Loucy (cell line): ENCODE measurements at regions not wholly inside any gene's neighbourhood (a gene's known extent, or its start where the extent isn't known, plus 50 kb on each side); places are given as distances from the start of the nearest gene placed in this dataset.
"Not testable (repeated sequence)": the region's sequence is repeated elsewhere in the genome, so short reads cannot be mapped to it uniquely, and the experiment has no call there.

ENCODE experiments used
- H2AFZ ChIP-seq: fragments of 200-600 bp; sonication (generic); 2 replicates; pipeline ENCODE4 v1.6.0; 2016; ENCODE audit warnings: antibody characterized with exemption, mild to moderate bottlenecking, low read length, moderate library complexity
- H3F3A ChIP-seq: fragments of 200-600 bp; 2 replicates; pipeline ENCODE4 v1.6.0; 2016; ENCODE audit warnings: antibody characterized with exemption, low read depth, mild to moderate bottlenecking
- H3K27me3 ChIP-seq: fragments of 200-600 bp; sonication (generic); 2 replicates; pipeline ENCODE4 v1.6.1; 2014; ENCODE audit warnings: low read length, mild to moderate bottlenecking; ENCODE audit not compliant: insufficient read depth, poor library complexity, severe bottlenecking
- H3K36me3 ChIP-seq: fragments of 200-600 bp; sonication (generic); 2 replicates; pipeline ENCODE4 v1.6.1; 2016; ENCODE audit warnings: low read length; ENCODE audit not compliant: insufficient read depth
- H3K4me1 ChIP-seq: fragments of 200-600 bp; sonication (generic); 2 replicates; pipeline ENCODE4 v1.5.1; 2014; ENCODE audit warnings: low read length, mild to moderate bottlenecking; ENCODE audit not compliant: insufficient read depth, poor library complexity, severe bottlenecking
- H3K4me2 ChIP-seq: fragments of 200-600 bp; sonication (generic); 2 replicates; pipeline ENCODE4 v1.6.0; 2014; ENCODE audit warnings: antibody characterized with exemption, low read length, low read depth, mild to moderate bottlenecking; ENCODE audit not compliant: poor library complexity, severe bottlenecking
- H3K4me3 ChIP-seq: fragments of 200-600 bp; sonication (generic); 2 replicates; pipeline ENCODE4 v1.5.1; 2014; ENCODE audit warnings: low read length, mild to moderate bottlenecking, mixed read lengths; ENCODE audit not compliant: poor library complexity, severe bottlenecking
- H3K79me2 ChIP-seq: fragments of 200-600 bp; sonication (generic); 2 replicates; pipeline ENCODE4 v1.6.1; 2014; ENCODE audit warnings: low read length; ENCODE audit not compliant: insufficient read depth
- H3K9ac ChIP-seq: fragments of 200-600 bp; sonication (generic); 2 replicates; pipeline ENCODE4 v1.6.0; 2014; ENCODE audit warnings: mild to moderate bottlenecking, low read depth, low read length, moderate library complexity; ENCODE audit not compliant: poor library complexity, severe bottlenecking
- H3K9me2 ChIP-seq: fragments of 200-600 bp; sonication (generic); replicated peaks from 2 replicates; pipeline ENCODE4 v1.6.1; 2016; ENCODE audit warnings: low read depth, low read length, mixed read lengths
- H3K9me3 ChIP-seq: fragments of 200-600 bp; sonication (generic); 2 replicates; pipeline ENCODE4 v1.6.1; 2014; ENCODE audit warnings: mild to moderate bottlenecking, antibody characterized with exemption, low read length, low read depth; ENCODE audit not compliant: insufficient read depth
- H4K20me1 ChIP-seq: fragments of 200-600 bp; sonication (generic); 2 replicates; pipeline ENCODE4 v1.6.0; 2014; ENCODE audit warnings: antibody characterized with exemption, low read length, mild to moderate bottlenecking; ENCODE audit not compliant: insufficient read depth, poor library complexity, severe bottlenecking
- EZH2phosphoT487 ChIP-seq: fragments of 200-600 bp; IDR thresholded peaks from 2 replicates; pipeline ENCODE4 v1.6.1; 2018; ENCODE audit warnings: antibody characterized with exemption, mild to moderate bottlenecking, moderate library complexity, borderline replicate concordance
- TF ChIP-seq, protein P1 (sequence below): fragments of 200-600 bp; sonication (generic); conservative IDR thresholded peaks from 2 replicates; pipeline ENCODE4 v1.5.1; 2014; ENCODE audit warnings: mild to moderate bottlenecking, antibody characterized with exemption, low read length

DNA sequence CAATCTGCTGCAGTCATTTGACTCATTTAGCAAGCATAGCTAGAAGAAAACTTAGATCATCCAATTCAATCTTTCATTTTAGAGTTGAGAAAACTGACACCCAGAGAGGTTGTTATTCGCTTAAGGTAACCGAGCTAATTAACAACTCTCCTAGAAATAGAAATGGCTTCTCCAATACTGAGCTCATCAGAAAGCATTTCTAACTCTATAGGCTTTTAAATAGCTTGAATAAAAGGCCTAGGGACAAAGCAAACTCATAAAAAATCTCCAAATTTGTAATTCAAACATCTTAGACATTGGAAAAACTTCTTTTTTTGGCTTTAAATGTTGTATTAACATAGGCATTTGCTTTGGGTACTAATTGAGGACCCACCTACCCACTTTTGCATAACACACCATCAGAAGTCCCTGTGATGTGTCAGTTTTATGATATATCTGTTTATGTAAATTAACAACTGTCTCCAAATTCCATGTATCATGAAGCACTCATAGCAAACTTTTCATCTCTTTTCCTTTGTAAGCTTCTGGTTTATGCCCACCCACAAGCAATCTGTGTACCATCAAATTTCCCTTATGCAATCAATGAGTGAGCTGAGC, 343.9 kb upstream of the CHST9 start:
- Histone ChIP-seq H3K4me2 (no peak overlapping the region), H3K79me2 (no peaks in the 10 kb centered on the region), H3K4me1 (no peaks in the 10 kb centered on the region), H4K20me1 (no peaks in the 10 kb centered on the region), H3K4me3 (no peak overlapping the region), H3K36me3 (no peaks in the 10 kb centered on the region), H3F3A (no peaks in the 10 kb centered on the region), H3K27me3 (no peaks in the 10 kb centered on the region), H3K9me3 (no peaks in the 10 kb centered on the region), H3K9me2 (no peaks in the 10 kb centered on the region), H3K9ac (no peak overlapping the region), H2AFZ (no peak overlapping the region)
- TF ChIP-seq, protein P1, sequence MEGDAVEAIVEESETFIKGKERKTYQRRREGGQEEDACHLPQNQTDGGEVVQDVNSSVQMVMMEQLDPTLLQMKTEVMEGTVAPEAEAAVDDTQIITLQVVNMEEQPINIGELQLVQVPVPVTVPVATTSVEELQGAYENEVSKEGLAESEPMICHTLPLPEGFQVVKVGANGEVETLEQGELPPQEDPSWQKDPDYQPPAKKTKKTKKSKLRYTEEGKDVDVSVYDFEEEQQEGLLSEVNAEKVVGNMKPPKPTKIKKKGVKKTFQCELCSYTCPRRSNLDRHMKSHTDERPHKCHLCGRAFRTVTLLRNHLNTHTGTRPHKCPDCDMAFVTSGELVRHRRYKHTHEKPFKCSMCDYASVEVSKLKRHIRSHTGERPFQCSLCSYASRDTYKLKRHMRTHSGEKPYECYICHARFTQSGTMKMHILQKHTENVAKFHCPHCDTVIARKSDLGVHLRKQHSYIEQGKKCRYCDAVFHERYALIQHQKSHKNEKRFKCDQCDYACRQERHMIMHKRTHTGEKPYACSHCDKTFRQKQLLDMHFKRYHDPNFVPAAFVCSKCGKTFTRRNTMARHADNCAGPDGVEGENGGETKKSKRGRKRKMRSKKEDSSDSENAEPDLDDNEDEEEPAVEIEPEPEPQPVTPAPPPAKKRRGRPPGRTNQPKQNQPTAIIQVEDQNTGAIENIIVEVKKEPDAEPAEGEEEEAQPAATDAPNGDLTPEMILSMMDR: no peak
- TF ChIP-seq EZH2phosphoT487: no peak

DNA sequence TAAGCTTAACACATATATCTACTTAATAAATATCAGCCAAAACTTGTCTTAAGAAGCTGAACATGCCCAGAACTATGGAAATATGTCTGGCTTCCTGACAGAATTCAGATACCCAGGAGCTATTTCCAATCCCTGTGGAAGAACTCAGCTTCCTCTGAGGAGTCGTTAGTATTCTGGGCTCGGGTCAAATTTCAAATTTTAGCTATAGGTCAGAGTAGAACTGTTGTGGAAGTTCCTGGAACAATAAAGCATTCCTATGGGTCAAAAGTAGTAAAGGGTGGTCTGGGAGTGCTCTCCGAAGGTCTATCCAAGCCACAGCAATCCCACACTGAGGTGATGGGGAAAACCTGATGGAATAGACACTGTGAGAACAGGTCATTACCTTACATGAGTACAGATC, 342.7 kb upstream of the CHST9 start:
- Histone ChIP-seq H3K4me1 (no peaks in the 10 kb centered on the region), H3K9me2 (no peaks in the 10 kb centered on the region), H3K4me3 (no peak overlapping the region), H3K9me3 (no peaks in the 10 kb centered on the region), H3K36me3 (no peaks in the 10 kb centered on the region), H3K79me2 (no peaks in the 10 kb centered on the region), H3F3A (no peaks in the 10 kb centered on the region), H4K20me1 (no peaks in the 10 kb centered on the region), H3K4me2 (no peak overlapping the region), H2AFZ (no peak overlapping the region), H3K27me3 (no peaks in the 10 kb centered on the region), H3K9ac (no peak overlapping the region)
- TF ChIP-seq EZH2phosphoT487: no peak
- TF ChIP-seq, protein P1: no peak

DNA sequence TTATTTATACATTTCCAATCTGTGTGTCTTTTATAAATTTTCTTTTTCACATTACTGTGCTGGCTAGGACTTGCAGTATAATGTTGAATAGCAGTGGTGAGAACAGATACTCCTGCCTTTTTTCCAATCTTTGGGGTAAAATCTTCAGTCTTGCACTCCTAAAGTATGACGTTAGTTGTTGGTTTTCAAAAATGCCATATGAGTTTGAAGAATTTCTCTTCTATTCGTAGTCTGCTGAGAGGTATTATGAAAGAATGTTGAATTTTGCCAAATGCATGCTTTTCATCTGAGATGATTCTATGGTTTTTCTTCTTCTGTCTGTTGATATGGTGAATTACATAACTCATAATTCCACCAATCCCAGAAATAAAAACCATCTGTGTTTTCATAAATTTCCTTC, 335.3 kb upstream of the CHST9 start:
- Histone ChIP-seq H3K9ac (no peak overlapping the region), H4K20me1 (no peaks in the 10 kb centered on the region), H3K4me1 (no peaks in the 10 kb centered on the region), H3K9me2 (no peaks in the 10 kb centered on the region), H3K4me3 (no peak overlapping the region), H3K27me3 (no peaks in the 10 kb centered on the region), H3K79me2 (no peaks in the 10 kb centered on the region), H3K36me3 (no peaks in the 10 kb centered on the region), H3K9me3 (no peaks in the 10 kb centered on the region), H3K4me2 (no peak overlapping the region), H2AFZ (no peak overlapping the region), H3F3A (no peaks in the 10 kb centered on the region)
- TF ChIP-seq, protein P1: no peak
- no peak for TF ChIP-seq EZH2phosphoT487

DNA sequence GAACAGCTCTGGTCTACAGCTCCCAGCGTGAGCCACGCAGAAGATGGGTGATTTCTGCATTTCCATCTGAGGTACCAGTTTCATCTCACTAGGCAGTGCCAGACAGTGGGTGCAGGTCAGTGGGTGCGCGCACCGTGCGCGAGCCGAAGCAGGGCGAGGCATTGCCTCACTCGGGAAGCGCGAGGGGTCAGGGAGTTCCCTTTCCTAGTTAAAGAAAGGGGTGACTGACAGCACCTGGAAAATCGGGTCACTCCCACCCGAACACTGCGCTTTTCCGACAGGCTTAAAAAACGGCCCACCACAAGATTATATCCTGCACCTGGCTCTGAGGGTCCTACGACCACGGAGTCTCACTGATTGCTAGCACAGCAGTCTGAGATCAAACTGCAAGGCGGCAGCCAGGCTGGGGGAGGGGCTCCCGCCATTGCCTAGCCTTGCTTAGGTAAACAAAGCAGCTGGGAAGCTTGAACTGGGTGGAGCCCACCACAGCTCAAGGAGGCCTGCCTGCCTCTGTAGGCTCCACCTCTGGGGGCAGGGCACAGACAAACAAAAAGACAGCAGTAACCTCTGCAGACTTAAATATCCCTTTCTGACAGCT, 325.0 kb upstream of the CHST9 start:
- H3K27me3 ChIP-seq, H3K4me1 ChIP-seq, H3K4me3 ChIP-seq, H3K9me3 ChIP-seq, H4K20me1 ChIP-seq, H3K9me2 ChIP-seq, H3K36me3 ChIP-seq, H2AFZ ChIP-seq, H3F3A ChIP-seq, H3K79me2 ChIP-seq, H3K4me2 ChIP-seq, H3K9ac ChIP-seq: not testable (repeated sequence)
